ENCODE measurements at regions not wholly inside any gene's neighbourhood (a gene's known extent, or its start where the extent isn't known, plus 50 kb on each side); places are given as distances from the start of the nearest gene placed in this dataset.

GRCh38 chr4:107117726-107118125 is 81.6 kb upstream of the DKK2 start:
- H3K27ac Mint-ChIP-seq (ENCODE audit: unreplicated experiment): no peak overlapping the region
- peaks cover 12% of the 10 kb centered on the region for H3K9me3 Mint-ChIP-seq (ENCODE audit: unreplicated experiment)
- no peak overlapping the region for H3K4me3 Mint-ChIP-seq (ENCODE audit: unreplicated experiment)
- no peaks in the 10 kb centered on the region for H3K27me3 Mint-ChIP-seq (ENCODE audit: unreplicated experiment)
- no peak for TF ChIP-seq CTCF (IDR thresholded peaks at IDR 0.05)
- no peak for DNase-seq (ENCODE audit: extremely low spot score, unreplicated experiment)
- H3K4me1 Mint-ChIP-seq (ENCODE audit: unreplicated experiment): peaks cover 28% of the 10 kb centered on the region
- peaks cover 2% of the 10 kb centered on the region for H3K36me3 Mint-ChIP-seq (ENCODE audit: unreplicated experiment)

- TF ChIP-seq CTCF (IDR thresholded peaks at IDR 0.05): no peak
- no peak for DNase-seq (ENCODE audit: extremely low spot score, unreplicated experiment)
- H3K4me3 Mint-ChIP-seq (ENCODE audit: unreplicated experiment): no peak overlapping the region
- peaks cover 25% of the 10 kb centered on the region for H3K9me3 Mint-ChIP-seq (ENCODE audit: unreplicated experiment)
- peaks cover 6% of the 10 kb centered on the region for H3K36me3 Mint-ChIP-seq (ENCODE audit: unreplicated experiment)
- no peaks in the 10 kb centered on the region for H3K27me3 Mint-ChIP-seq (ENCODE audit: unreplicated experiment)
- H3K4me1 Mint-ChIP-seq (ENCODE audit: unreplicated experiment): peaks cover 7% of the 10 kb centered on the region
- H3K27ac Mint-ChIP-seq (ENCODE audit: unreplicated experiment): no peak overlapping the region
These were observed 79.2 kb upstream of the DKK2 start for GRCh38 chr4:107115185-107115847.

GRCh38 chr4:107114059-107114458 is 77.9 kb upstream of the DKK2 start:
- peaks cover 30% of the 10 kb centered on the region for H3K9me3 Mint-ChIP-seq (ENCODE audit: unreplicated experiment)
- H3K4me3 Mint-ChIP-seq (ENCODE audit: unreplicated experiment): no peak overlapping the region
- TF ChIP-seq CTCF (IDR thresholded peaks at IDR 0.05): no peak
- H3K4me1 Mint-ChIP-seq (ENCODE audit: unreplicated experiment): no peaks in the 10 kb centered on the region
- no peak overlapping the region for H3K27ac Mint-ChIP-seq (ENCODE audit: unreplicated experiment)
- peaks cover 6% of the 10 kb centered on the region for H3K36me3 Mint-ChIP-seq (ENCODE audit: unreplicated experiment)
- no peak for DNase-seq (ENCODE audit: extremely low spot score, unreplicated experiment)
- no peaks in the 10 kb centered on the region for H3K27me3 Mint-ChIP-seq (ENCODE audit: unreplicated experiment)

- Mint-ChIP-seq H3K27ac (ENCODE audit: unreplicated experiment) (no peak overlapping the region), H3K9me3 (ENCODE audit: unreplicated experiment) (peaks cover 5% of the 10 kb centered on the region), H3K4me1 (ENCODE audit: unreplicated experiment) (peaks cover 11% of the 10 kb centered on the region), H3K4me3 (ENCODE audit: unreplicated experiment) (no peak overlapping the region), H3K36me3 (ENCODE audit: unreplicated experiment) (peaks cover 2% of the 10 kb centered on the region), H3K27me3 (ENCODE audit: unreplicated experiment) (no peaks in the 10 kb centered on the region)
- TF ChIP-seq CTCF (IDR thresholded peaks at IDR 0.05): no peak
- no peak for DNase-seq (ENCODE audit: extremely low spot score, unreplicated experiment)
These were observed 62.3 kb upstream of the DKK2 start for GRCh38 chr4:107098401-107098800.

- TF ChIP-seq CTCF (IDR thresholded peaks at IDR 0.05): no peak
- DNase-seq (ENCODE audit: extremely low spot score, unreplicated experiment): no peak
- peaks cover 9% of the 10 kb centered on the region for H3K4me1 Mint-ChIP-seq (ENCODE audit: unreplicated experiment)
- no peak overlapping the region for H3K27ac Mint-ChIP-seq (ENCODE audit: unreplicated experiment)
- H3K9me3 Mint-ChIP-seq (ENCODE audit: unreplicated experiment): peaks cover 6% of the 10 kb centered on the region
- peaks cover 2% of the 10 kb centered on the region for H3K36me3 Mint-ChIP-seq (ENCODE audit: unreplicated experiment)
- H3K27me3 Mint-ChIP-seq (ENCODE audit: unreplicated experiment): no peaks in the 10 kb centered on the region
- no peak overlapping the region for H3K4me3 Mint-ChIP-seq (ENCODE audit: unreplicated experiment)
These were observed 58.9 kb upstream of the DKK2 start for GRCh38 chr4:107094976-107095375.

All from osteocyte (in vitro differentiated cells).